Choroid plexus epithelial cell (primary cell): ENCODE measurements at regions not wholly inside any gene's neighbourhood (a gene's known extent, or its start where the extent isn't known, plus 50 kb on each side); places are given as distances from the start of the nearest gene placed in this dataset.

Experiments used
- DNase-seq: peaks from one replicate; pipeline ENCODE4 v3.0.0-alpha.2; 2010; ENCODE audit warnings: low read depth
- H3K4me3 ChIP-seq: 2 replicates; pipeline ENCODE4 v1.5.1; 2011; ENCODE audit warnings: low read depth, mild to moderate bottlenecking, control low read depth, low read length, moderate library complexity
- TF ChIP-seq, protein P1 (sequence below): conservative IDR thresholded peaks from 2 replicates; pipeline ENCODE4 v1.5.1; 2011; ENCODE audit warnings: low read depth, mild to moderate bottlenecking, control low read depth, inconsistent platforms, low read length, moderate library complexity

DNA sequence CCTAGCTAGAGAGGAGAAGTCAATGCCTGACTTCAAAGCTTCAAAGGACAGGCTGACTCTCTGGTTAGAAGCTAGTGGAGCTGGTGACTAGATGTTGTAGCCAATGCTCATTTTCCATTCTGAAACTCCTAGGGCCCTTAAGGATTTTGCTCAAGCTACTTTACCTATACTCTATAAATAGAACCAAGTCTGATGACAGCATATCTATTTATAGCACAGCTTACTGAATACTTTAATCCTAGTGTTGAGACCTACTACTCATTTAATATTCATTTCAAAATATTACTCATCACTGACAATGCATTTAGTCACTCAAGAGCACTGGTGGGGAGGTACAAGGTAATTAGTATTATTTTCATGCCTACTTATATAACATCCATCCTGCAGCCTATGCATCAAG is 137.2 kb upstream of the PELI2 start:
- TF ChIP-seq, protein P1, sequence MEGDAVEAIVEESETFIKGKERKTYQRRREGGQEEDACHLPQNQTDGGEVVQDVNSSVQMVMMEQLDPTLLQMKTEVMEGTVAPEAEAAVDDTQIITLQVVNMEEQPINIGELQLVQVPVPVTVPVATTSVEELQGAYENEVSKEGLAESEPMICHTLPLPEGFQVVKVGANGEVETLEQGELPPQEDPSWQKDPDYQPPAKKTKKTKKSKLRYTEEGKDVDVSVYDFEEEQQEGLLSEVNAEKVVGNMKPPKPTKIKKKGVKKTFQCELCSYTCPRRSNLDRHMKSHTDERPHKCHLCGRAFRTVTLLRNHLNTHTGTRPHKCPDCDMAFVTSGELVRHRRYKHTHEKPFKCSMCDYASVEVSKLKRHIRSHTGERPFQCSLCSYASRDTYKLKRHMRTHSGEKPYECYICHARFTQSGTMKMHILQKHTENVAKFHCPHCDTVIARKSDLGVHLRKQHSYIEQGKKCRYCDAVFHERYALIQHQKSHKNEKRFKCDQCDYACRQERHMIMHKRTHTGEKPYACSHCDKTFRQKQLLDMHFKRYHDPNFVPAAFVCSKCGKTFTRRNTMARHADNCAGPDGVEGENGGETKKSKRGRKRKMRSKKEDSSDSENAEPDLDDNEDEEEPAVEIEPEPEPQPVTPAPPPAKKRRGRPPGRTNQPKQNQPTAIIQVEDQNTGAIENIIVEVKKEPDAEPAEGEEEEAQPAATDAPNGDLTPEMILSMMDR = no peak
- no peak for DNase-seq
- no peak overlapping the region for H3K4me3 ChIP-seq

DNA sequence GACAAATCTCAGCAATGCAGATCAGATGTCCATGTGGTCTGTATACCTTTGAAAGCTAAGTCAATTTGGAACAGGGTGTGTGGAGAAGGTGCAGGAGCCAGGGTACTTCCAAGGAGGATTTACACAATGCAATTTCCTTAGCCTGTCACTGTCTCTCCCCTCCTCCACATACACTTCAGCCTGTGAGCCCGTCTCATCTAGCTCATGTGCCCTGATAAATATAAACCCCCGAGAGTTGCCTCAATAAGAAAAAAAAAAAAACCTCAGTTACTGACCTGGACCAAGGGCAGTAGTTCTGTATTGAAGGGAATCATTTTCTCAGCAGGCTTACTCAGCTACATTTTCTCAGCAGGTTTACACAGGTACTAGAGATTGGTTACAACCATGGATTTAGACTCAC is 132.1 kb upstream of the PELI2 start:
- no peak for DNase-seq
- no peak overlapping the region for H3K4me3 ChIP-seq
- TF ChIP-seq, protein P1 = no peak

DNA sequence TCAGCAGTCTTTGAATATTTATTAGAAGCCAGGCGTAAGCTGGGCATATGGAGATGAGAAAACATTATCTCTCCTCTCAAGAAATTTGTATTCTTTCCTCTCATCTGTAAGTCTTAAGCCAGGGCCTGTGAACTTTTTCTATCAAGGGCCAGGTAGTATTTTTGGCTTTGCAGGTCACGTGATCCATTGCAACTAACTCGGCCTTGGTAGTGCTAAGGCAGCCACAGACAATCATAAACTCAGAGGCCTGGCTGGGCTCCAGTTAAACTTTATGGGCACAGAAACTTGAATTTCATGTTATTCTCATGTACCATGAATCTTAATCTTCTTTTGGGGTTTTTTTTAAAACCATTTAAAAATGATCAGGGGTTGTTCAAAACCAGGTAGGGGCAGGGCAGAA is 117.4 kb upstream of the PELI2 start:
- TF ChIP-seq, protein P1 = no peak
- H3K4me3 ChIP-seq = no peak overlapping the region
- no peak for DNase-seq

DNA sequence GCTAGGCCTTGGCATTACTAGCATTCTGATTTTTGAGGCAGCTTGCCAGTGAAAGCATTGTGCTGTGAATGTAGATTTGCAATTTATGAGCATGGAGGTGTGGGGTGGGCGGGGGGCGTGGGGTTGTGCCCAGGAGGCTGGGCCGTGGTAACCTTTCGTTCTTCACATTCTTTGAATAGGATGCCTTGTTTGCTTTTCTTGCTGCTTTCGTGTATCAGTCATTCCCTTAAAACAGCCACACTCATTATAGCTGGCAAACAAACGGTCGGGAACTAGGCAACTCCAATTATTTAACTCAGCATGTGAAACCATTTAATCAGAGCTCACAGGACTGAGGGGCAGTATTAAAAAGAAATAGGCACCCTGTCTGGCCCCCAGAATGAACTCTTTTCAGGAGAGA is 115.9 kb upstream of the PELI2 start:
- TF ChIP-seq, protein P1 = no peak
- peak; percentile 18 for DNase-seq
- H3K4me3 ChIP-seq = no peak overlapping the region

DNA sequence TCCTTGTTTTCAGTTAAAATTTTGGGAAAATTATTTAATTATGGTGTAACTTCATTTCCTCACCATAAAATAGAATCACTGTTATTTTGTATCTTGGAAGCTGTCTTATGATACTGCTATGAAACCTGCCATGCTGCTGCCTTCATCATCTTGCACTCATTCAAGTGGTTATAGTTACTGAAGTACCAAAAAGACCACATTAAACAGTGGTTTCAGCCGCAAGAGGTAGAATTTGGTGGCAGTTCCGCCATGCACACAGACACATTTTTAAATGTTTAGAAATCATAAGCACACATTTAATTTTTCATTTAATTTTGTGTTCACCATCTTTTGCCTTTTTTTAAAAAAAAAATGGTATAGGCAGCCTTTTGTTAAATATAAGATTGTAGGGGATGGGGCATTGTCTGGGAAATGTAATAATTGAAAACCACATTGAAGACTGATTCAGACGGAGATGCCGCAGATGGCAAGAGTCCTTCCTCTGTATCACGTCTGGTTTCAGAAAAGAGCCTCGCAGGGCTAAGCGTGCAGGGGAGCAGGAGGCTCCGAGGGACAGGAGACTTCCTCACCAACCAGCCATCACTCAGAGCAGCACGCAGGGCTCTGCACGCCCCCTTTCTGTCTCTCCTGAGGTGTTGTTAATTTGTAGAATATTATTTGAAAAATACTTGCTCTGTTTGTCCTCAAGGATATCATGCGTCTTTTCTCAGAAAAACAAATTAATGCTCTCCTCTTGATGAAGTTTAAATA is 115.2 kb upstream of the PELI2 start:
- no peak for DNase-seq
- H3K4me3 ChIP-seq = no peak overlapping the region
- TF ChIP-seq, protein P1 = no peak

DNA sequence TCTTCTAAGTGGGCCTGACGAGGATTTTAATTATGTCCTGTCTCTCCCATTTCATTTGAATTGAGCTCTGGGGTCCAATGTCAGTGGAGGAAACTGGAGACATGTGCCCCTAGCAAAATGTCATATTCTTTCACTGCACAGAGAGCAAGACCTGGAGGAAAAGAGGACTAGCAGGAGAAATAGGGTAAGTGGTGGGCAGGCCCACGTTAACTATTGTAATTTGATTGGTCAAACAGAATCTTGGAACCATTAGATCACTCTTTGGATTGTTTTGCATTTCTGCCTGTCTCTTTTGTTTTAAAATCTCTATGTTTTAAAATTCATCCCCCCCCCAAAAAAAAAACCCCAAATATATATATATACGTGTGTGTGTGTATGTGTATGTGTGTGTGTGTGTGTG is 113.9 kb upstream of the PELI2 start:
- H3K4me3 ChIP-seq = no peak overlapping the region
- peak; percentile 6 for DNase-seq
- TF ChIP-seq, protein P1 = no peak

DNA sequence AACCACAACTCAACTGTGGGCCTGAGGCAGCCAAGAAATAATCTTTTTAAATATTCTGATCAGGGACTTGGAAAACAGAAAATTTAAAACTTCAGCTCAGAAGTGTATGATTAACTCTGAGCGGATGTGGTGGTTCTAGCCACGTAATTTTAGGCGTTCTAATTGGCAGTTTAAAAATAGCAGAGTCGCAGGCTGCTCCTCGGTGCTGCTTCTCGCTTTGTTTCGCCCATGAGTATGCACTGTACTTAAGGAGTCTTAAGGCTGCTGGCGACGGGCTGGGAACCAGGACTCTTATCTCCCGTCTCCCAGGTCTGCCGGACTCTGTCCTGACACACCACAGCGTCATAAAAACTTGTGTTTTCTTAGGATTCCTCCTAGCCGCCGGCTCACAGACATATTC is 113.4 kb upstream of the PELI2 start:
- peak; percentile 74 for DNase-seq
- peak overlapping the region; percentile 47 for H3K4me3 ChIP-seq

More for the DNA sequence above, 113.4 kb upstream of the PELI2 start:
- TF ChIP-seq, protein P1 = no peak
